Panc1 (cell line): ENCODE measurements at regions not wholly inside any gene's neighbourhood (a gene's known extent, or its start where the extent isn't known, plus 50 kb on each side); places are given as distances from the start of the nearest gene placed in this dataset.

Experiments
- ATAC-seq: fragments of 200-7000 bp; cut with Tn5 transposase; 2 replicates; pipeline ENCODE4 v1.9.1; 2020; ENCODE audit warnings: mild to moderate bottlenecking, moderate library complexity
- BruUV-seq: library from RNA; stranded (reverse); fragments of 400-500 nt; replicated peaks from 2 replicates; lab custom pipeline; 2021; lab: Mats Ljungman, UMichigan
- CTCF ChIA-PET: fragments of 300-600 bp; sonication (Branson Sonifier 250); formaldehyde crosslinking; loops from one replicate; lab custom pipeline; 2022; ENCODE audit warnings: antibody characterized with exemption; lab: Charles Lee
- POLR2A ChIA-PET: fragments of 300-600 bp; sonication (Branson Sonifier 250); formaldehyde crosslinking; loops from one replicate; lab custom pipeline; 2022; ENCODE audit warnings: antibody characterized with exemption; lab: Charles Lee
- DNase-seq: peaks from one replicate; pipeline ENCODE4 v3.0.0-alpha.2; 2010; ENCODE audit warnings: low read depth, low spot score
- H3K27ac ChIP-seq: 2 replicates; pipeline ENCODE4 v1.5.1; 2011; ENCODE audit warnings: mild to moderate bottlenecking, low read length, inconsistent platforms
- H3K27me3 ChIP-seq: fragments of 200-500 bp; sonication (Bioruptor generic); 2 replicates; pipeline ENCODE4 v1.6.0; 2014; ENCODE audit warnings: low read length, inconsistent platforms; ENCODE audit not compliant: control insufficient read depth, insufficient read depth
- H3K36me3 ChIP-seq: fragments of 200-500 bp; sonication (Bioruptor generic); 2 replicates; pipeline ENCODE4 v1.5.1; 2014; ENCODE audit warnings: inconsistent platforms, mild to moderate bottlenecking, low read length, moderate library complexity; ENCODE audit not compliant: control insufficient read depth, insufficient read depth
- H3K4me1 ChIP-seq: 2 replicates; pipeline ENCODE4 v1.5.1; 2011; ENCODE audit warnings: inconsistent platforms, mild to moderate bottlenecking, low read length, moderate library complexity; ENCODE audit not compliant: control insufficient read depth, insufficient read depth
- H3K4me3 ChIP-seq, 2 experiments: 2 replicates each; pipeline ENCODE4 v1.5.1; 2011 to 2012; ENCODE audit warnings: low read depth in 2 of 2, low read length in 2 of 2, mild to moderate bottlenecking in 2 of 2, inconsistent platforms in 1 of 2, moderate library complexity in 1 of 2
- H3K9me3 ChIP-seq: fragments of 200-500 bp; sonication (Bioruptor generic); 2 replicates; pipeline ENCODE4 v1.5.1; 2014; ENCODE audit warnings: low read depth, mild to moderate bottlenecking, inconsistent platforms, low read length, moderate library complexity; ENCODE audit not compliant: control insufficient read depth, insufficient read depth
- CTCF ChIP-seq: fragments of 450-650 bp; IDR thresholded peaks from 2 replicates; pipeline ENCODE4 v1.5.1; 2017; ENCODE audit warnings: mild to moderate bottlenecking
- POLR2AphosphoS5 ChIP-seq: IDR thresholded peaks from 2 replicates; pipeline ENCODE4 v1.6.1; 2012; ENCODE audit warnings: mild to moderate bottlenecking, low read depth, low read length, moderate library complexity
- REST ChIP-seq, 2 experiments: IDR thresholded peaks; 2 replicates each; pipeline ENCODE4 v1.6.1; 2011 to 2012; ENCODE audit warnings: low read depth in 2 of 2, control low read depth in 1 of 2, low read length in 1 of 2, mild to moderate bottlenecking in 1 of 2, moderate library complexity in 1 of 2; ENCODE audit not compliant: insufficient read depth in 1 of 2
- SIN3A ChIP-seq: IDR thresholded peaks from 2 replicates; pipeline ENCODE4 v1.6.1; 2012; ENCODE audit warnings: low read depth, mild to moderate bottlenecking, low read length, moderate library complexity, borderline replicate concordance; ENCODE audit not compliant: insufficient read depth
- TCF7L2 ChIP-seq: IDR thresholded peaks from 2 replicates; pipeline ENCODE4 v1.6.1; 2011; ENCODE audit warnings: mild to moderate bottlenecking, low read depth, low read length, inconsistent platforms
- in situ Hi-C: cut with HindIII; loops from 2 replicates; pipeline ENCODE4 v1.10.0; 2016; ENCODE audit warnings: low sequenced_read_pairs, low pct_unique_long_range_greater_than_20kb
- intact Hi-C: fragments of 100-400 bp; cut with micrococcal nuclease; formaldehyde crosslinking; loops from one replicate; pipeline ENCODE4 v1.10.0; 2022; ENCODE audit not compliant: unreplicated experiment

GRCh38 chr5:30102185-30102584 lies 1091.3 kb upstream of the CDH6 start:
- Histone ChIP-seq H3K4me1 (0 out of 2 replicates have a peak, but pooled peaks cover 2% of the 10 kb centered on the region), H3K9me3 (no peaks in the 10 kb centered on the region), H3K27ac (peak overlapping the region; percentile 62; the same call in 1 of the 2 replicates), H3K4me3 (no peak overlapping the region), H3K36me3 (no peaks in the 10 kb centered on the region), H3K27me3 (no peaks in the 10 kb centered on the region)
- DNase-seq: no peak
- no TSS peak for BruUV-seq
- intact Hi-C loops: no loop called here
- POLR2A ChIA-PET: no interaction called here
- TF ChIP-seq TCF7L2 (no peak), CTCF (no peak), REST (IDR thresholded peaks at IDR 0.05; ENCODE audit: insufficient read depth in 1 of 2, low read depth in 2 of 2, low read length in 1 of 2) (no peak), SIN3A (no peak), POLR2AphosphoS5 (no peak)
- CTCF ChIA-PET: no interaction called here
- in situ Hi-C loops: no loop called here
- ATAC-seq: no peak

GRCh38 chr5:30100929-30101328 lies 1092.6 kb upstream of the CDH6 start:
- POLR2A ChIA-PET: no interaction called here
- DNase-seq (no peak), ATAC-seq (no peak)
- in situ Hi-C loops: no loop called here
- no peaks in the 10 kb centered on the region for H3K9me3 ChIP-seq
- no TSS peak for BruUV-seq
- CTCF ChIA-PET: no interaction called here
- 0 out of 2 replicates have a peak, but pooled peaks cover 2% of the 10 kb centered on the region for H3K4me1 ChIP-seq
- intact Hi-C loops: no loop called here
- TF ChIP-seq POLR2AphosphoS5 (no peak), TCF7L2 (no peak)
- no peak overlapping the region for H3K4me3 ChIP-seq
- no peaks in the 10 kb centered on the region for H3K27me3 ChIP-seq
- H3K36me3 ChIP-seq: no peaks in the 10 kb centered on the region
- H3K27ac ChIP-seq: peak overlapping the region; percentile 72

DNA sequence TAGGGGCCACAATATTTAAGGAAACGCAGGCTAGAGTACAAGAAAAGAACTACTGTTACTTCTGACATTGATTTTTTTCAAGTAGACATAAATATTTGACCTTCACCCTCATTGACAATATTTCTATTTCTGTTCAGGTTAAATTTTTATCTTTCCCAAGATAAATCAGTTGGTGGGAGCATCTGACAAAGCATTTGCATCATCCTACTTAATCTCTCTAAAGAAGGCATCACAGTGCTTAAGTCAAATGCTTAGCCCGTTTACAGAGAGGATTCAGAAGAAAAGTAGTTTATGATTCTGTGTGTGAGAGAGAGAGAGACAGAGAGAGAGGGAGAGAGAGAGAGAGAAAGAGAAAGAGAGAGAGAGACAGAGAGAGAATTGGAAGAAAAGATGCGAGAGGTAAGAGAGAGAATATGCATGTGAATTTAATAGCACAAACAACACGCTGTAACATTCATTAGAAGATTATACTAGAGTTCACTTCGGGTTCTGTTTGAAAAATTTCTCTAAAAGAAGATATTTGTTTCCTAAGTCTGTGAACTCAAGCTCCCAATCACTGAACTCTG lies 1093.3 kb upstream of the CDH6 start:
- 0 out of 2 replicates have a peak, but pooled peaks cover 2% of the 10 kb centered on the region for H3K4me1 ChIP-seq
- peak overlapping the region; percentile 72 for H3K27ac ChIP-seq
- no peaks in the 10 kb centered on the region for H3K9me3 ChIP-seq
- no peak overlapping the region for H3K4me3 ChIP-seq
- DNase-seq (no peak), ATAC-seq (no peak)
- no TSS peak for BruUV-seq
- TF ChIP-seq SIN3A: no peak
- intact Hi-C loops (no loop called here), in situ Hi-C loops (no loop called here)
- no peaks in the 10 kb centered on the region for H3K36me3 ChIP-seq
- POLR2A ChIA-PET: no interaction called here
- CTCF ChIA-PET: no interaction called here
- H3K27me3 ChIP-seq: no peaks in the 10 kb centered on the region
